HG03469 (cell line): ENCODE measurements at regions not wholly inside any gene's neighbourhood (a gene's known extent, or its start where the extent isn't known, plus 50 kb on each side); places are given as distances from the start of the nearest gene placed in this dataset.
"Not testable (repeated sequence)": the region's sequence is repeated elsewhere in the genome, so short reads cannot be mapped to it uniquely, and the experiment has no call there.

Experiments
- ATAC-seq: cut with Tn5 transposase; IDR thresholded peaks from one replicate; pipeline ENCODE4 v1.9.1; 2021; ENCODE audit warnings: mild to moderate bottlenecking, moderate library complexity, moderate number of reproducible peaks; ENCODE audit not compliant: unreplicated experiment

GRCh38 chr17:14745541-14745940 lies 444.7 kb downstream of the HS3ST3B1 start:
- ATAC-seq, result no peak

DNA sequence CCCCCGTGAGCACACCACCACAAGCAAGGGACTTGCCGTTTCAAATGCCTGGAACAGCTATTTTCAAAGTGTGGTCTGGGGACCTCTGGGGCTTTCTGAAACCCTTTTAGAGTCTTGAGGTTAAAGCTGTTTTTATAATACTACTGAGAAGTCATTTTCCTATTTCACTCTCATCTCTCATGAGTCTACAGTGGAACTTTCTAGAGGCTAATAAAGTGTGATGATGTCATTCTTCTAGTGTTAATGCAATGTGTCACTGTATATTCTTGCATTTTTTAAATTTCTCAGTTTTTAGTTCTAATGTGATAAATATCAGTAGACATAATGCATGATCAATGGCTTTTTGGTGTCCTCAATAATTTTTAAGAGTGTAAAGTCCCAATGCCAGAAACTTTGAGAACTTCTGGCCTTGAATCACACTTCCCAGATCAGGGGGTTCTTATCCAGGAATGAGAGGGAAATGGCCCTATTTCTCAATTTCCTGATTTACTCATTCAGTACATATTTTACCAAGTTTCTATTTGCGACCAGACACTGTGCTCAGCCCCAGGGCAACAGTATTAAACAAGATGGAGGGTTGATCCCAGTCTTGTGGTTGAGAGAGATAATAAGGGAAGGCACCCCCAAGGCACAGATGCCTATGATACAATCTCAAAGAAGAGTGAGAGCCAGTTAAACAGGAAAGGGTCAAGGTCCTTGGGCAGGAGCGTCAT lies 444.0 kb downstream of the HS3ST3B1 start:
- no peak for ATAC-seq

DNA sequence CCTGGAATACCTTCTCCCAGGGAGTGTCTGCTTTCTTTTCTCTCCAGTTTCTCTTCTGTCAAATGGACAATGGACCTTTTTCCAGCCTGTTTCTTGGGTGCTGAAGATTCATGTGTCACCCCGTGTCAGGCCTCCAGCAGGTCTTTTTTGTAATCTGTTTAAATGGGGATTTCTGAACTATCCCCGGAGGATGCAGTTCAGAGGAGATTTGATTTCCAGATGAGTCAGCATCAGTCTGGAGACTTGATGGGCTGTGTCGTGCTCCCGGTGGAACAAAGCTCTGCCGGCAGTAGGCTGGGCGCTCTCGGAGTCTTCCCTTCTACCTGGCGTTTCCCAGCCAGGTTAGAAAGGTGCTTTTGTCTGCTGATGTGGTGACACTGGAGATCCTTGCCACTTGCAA lies 440.6 kb downstream of the HS3ST3B1 start:
- ATAC-seq, result no peak

DNA sequence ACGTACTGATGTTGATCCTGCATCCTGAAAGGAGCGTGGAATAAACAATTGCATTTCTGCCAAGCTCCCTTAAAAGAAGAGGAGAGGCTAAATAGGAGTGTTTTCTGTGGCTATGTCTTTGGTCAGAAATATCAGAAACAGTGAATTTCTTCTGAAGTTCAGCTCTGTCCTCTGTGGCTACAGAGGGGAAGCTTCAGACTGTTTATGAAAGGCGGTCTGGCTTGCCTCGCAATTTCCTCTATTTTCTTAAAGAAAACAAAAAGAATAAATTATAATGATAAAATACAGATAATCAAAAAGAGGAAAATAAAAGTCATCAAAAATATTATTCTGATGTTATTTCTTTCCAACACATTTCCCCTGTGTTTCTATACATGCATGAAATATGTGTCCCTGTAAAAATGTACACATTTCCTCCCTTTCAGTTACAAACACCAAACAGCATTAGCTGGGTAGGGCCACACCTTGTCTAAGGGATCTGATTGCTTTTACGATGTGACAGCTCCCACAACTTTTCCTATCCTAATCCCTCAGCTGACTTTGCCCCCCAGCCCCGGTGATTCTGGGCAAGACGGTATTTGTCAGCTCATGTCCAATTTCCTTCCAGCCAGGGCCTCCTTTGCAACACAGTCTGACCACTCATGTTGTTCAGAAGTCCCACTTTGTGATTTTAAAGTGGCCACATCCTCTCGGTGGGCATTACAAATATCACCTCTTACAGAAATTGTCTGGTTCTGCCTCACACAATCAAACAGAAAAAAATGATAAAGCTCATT lies 439.0 kb downstream of the HS3ST3B1 start:
- no peak for ATAC-seq

GRCh38 chr17:14738652-14738988 lies 437.7 kb downstream of the HS3ST3B1 start:
- ATAC-seq, result no peak

DNA sequence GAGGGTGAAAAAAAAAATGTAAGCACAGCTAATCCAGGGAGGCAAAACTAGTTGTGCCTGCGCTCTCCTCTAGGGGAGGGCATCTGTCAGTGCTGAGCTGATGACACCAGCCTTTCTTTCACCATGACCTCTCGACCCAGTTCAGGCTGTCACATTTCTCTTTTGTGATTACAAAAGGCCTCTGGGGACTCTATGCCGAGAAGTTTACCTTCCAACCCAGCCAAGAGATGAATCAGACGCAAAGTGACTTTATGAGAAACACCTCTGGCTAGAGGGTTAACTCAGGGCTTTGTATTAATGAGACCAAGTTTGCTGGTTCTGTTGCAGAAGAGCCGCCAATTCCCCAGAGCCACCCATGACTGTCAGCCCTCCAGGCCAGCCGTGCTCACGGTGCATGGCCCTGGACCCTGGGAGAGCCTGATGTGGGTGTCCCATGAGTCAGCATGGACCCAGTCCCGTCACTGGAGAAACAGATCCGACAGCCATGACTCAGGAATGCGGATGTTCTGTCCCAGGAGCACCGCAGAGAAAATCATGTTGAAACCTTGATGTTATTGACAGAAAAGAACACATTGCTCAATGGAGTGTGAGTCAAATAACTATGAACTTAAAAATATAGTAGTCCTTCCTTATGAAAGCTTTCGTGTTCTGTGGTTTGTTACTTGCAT lies 437.2 kb downstream of the HS3ST3B1 start:
- peak; percentile 58 for ATAC-seq

GRCh38 chr17:14736631-14737030 lies 435.8 kb downstream of the HS3ST3B1 start:
- ATAC-seq, result no peak

DNA sequence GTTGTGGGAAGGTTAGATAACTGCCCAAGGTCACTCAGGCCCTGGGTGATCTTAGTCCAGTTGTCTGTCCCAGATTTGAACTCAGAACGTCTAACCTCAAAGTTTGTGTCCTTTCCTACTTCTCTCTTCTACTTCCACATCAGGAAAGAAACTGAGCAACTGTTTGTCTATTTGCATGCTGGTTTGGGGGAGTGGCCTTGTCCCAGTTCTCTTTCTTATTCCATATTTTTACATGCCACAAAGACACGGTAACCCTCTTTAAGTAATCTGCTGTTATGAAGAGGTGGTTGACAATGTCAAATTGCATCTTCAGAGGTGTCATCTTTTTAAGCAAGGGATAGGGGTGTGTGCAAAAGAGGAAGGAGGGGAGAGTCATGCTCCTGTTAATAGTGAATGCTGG lies 432.5 kb downstream of the HS3ST3B1 start:
- no peak for ATAC-seq

- no peak for ATAC-seq
These were observed 431.3 kb downstream of the HS3ST3B1 start for GRCh38 chr17:14732211-14732610.

DNA sequence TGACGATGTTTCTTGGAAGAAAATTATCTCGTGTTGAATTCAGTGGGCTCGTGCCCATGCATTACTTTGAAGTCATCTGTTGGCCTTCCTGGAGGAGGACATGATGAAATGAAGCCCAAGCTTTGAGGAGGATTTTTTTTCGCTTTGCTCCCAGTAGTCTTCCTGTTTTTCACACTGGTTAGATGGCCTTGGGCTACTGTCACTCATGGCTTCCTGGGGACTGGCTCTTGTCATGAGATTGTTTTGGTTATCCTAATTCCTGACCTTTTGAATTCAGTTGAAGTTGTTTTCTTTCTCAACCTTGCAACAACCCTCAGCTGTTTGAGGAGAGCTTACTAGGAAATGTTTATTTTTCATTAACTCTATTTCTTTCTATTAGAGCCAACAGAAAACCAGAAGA lies 430.7 kb downstream of the HS3ST3B1 start:
- no peak for ATAC-seq

- no peak for ATAC-seq
These were observed 429.9 kb downstream of the HS3ST3B1 start for GRCh38 chr17:14730821-14731220.

- ATAC-seq, result no peak
These were observed 424.8 kb downstream of the HS3ST3B1 start for GRCh38 chr17:14725729-14726128.

- no peak for ATAC-seq
These were observed 423.9 kb downstream of the HS3ST3B1 start for GRCh38 chr17:14724770-14725169.

DNA sequence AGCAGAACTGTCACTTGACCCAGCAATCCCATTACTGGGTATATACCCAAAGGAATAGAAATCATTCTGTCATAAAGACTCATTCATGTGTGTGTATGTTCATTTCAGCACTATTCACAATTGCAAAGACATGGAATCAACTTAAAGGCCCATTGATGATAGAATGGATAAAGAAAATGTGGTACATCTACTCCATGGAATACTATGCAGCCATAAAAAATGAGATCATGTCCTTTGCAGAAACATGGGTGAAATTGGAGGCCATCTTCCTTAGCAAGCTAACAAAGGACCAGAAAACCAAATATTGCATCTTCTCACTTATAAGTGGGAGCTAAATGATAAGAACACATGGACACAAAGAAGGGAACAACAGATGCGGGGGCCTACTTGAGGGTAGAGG lies 422.5 kb downstream of the HS3ST3B1 start:
- not testable (repeated sequence) for ATAC-seq

- no peak for ATAC-seq
These were observed 419.1 kb downstream of the HS3ST3B1 start for GRCh38 chr17:14719942-14720341.

- ATAC-seq, result no peak
These were observed 417.0 kb downstream of the HS3ST3B1 start for GRCh38 chr17:14717859-14718258.

DNA sequence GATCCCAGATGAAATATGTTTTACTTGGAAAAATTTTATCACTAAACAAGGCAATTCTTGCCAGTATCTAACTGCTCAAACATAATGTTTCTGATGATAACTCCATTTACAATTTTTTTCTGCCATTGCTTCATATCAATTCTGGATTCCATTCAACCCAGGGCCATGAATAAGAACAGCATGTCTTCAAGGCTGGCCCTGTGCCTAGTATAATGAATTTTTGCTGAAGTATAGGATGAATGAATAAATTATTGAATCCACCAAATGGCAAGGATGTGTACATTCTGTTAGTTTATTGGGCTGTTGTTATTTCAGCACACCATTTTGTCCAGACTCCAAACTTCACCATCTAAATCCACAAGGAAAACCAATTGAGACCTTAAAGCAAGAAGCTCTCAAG lies 414.7 kb downstream of the HS3ST3B1 start:
- no peak for ATAC-seq

DNA sequence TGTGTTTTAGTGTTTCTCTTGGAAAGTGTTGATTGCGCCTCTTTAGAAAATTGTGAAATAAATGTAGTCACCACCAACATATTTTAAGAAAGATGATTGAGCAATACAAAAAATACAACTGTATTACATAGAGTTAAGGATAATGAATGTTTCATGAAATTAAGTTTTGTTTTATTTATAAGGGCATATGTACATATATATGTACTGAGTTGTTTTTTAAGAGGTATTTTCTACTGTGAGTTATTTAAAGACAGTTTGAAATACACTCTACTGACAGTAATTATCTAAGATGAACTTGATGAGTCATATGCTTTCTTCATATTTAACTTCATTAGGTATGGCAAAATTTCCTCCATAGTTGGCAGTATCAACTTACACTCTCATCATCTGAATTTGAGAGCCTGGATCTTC lies 411.7 kb downstream of the HS3ST3B1 start:
- ATAC-seq, result no peak

GRCh38 chr17:14704121-14704520 lies 403.2 kb downstream of the HS3ST3B1 start:
- no peak for ATAC-seq

DNA sequence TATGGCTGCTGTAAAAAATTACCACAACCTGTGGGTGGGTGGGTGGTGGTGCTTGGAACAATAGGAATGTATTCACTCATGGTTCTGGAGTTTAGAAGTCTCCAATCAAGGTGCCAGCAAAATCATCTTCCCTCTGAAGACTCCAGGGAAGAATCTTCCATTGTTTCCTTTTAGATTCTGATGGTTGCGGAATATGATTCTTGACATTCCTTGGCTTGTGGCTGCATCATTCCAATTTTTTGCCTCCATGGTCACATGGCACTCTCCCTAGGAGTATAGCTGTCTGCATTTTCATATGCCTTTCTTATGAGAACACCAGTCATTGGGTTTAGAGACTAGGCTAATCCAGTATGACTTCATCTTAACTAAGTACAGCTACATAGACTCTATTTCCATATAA lies 401.0 kb downstream of the HS3ST3B1 start:
- no peak for ATAC-seq

DNA sequence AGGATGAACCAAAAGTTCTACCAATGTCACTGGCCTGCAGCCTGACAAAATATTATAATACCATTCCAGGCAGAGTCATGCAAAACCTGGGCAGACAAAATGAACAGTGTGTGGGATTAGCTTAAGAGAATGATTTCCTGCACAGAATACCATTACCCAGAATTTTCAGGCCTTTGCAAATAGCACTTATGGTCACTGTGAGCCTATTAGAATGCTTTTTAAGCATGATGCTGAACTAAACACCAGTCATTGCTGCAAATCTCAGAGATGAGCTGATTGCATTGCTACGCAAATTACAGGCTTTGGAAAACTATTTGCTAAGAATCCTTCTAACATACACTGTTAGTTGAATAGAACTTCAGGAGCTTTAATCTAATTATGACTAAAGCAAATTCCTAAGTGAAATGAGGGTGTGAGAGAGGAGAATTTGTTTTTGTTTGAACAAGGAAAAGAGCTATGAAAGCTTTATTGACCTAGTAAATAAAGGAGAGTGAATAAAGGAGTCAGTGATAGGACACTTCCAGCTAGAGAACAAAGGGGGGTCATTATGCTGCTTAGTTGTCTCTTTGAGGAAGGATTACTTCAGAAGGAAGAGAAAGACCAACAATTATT lies 398.8 kb downstream of the HS3ST3B1 start:
- no peak for ATAC-seq

- ATAC-seq, result no peak
These were observed 392.5 kb downstream of the HS3ST3B1 start for GRCh38 chr17:14693382-14693781.
